CD4-positive, alpha-beta T cell treated with Interleukin-6 at 100 ng/mL for 8 hours (primary cell): ENCODE measurements at regions not wholly inside any gene's neighbourhood (a gene's known extent, or its start where the extent isn't known, plus 50 kb on each side); places are given as distances from the start of the nearest gene placed in this dataset.

Experiments used
- DNase-seq: peaks from one replicate; pipeline ENCODE4 v3.0.0-alpha.2; 2020; ENCODE audit warnings: mixed read lengths, low spot score

- no peak for DNase-seq
These were observed 113.0 kb downstream of the PLEKHG1 start for GRCh38 chr6:150712505-150713252.

- DNase-seq, result no peak
These were observed 113.8 kb downstream of the PLEKHG1 start for GRCh38 chr6:150713487-150713886.

- DNase-seq, result no peak
These were observed 114.2 kb downstream of the PLEKHG1 start for GRCh38 chr6:150713931-150714330.

- no peak for DNase-seq
These were observed 115.4 kb downstream of the PLEKHG1 start for GRCh38 chr6:150715133-150715532.

- no peak for DNase-seq
These were observed 117.7 kb downstream of the PLEKHG1 start for GRCh38 chr6:150717419-150717818.

GRCh38 chr6:150719099-150719766 is 119.5 kb downstream of the PLEKHG1 start:
- DNase-seq, result no peak

GRCh38 chr6:150719831-150720230 is 120.1 kb downstream of the PLEKHG1 start:
- DNase-seq, result no peak

GRCh38 chr6:150720774-150721233 is 121.1 kb downstream of the PLEKHG1 start:
- no peak for DNase-seq

GRCh38 chr6:150721418-150722266 is 122.0 kb downstream of the PLEKHG1 start:
- DNase-seq, result no peak

- DNase-seq, result no peak
These were observed 123.1 kb downstream of the PLEKHG1 start for GRCh38 chr6:150722614-150723344.

- no peak for DNase-seq
These were observed 123.6 kb downstream of the PLEKHG1 start for GRCh38 chr6:150723345-150723658.

- no peak for DNase-seq
These were observed 124.2 kb downstream of the PLEKHG1 start for GRCh38 chr6:150723857-150724256.

- DNase-seq, result no peak
These were observed 126.1 kb downstream of the PLEKHG1 start for GRCh38 chr6:150725795-150726194.

GRCh38 chr6:150729188-150729748 is 129.6 kb downstream of the PLEKHG1 start:
- no peak for DNase-seq

- DNase-seq, result no peak
These were observed 131.2 kb downstream of the PLEKHG1 start for GRCh38 chr6:150730801-150731457.

GRCh38 chr6:150732765-150733539 is 132.6 kb upstream of the MTHFD1L start:
- DNase-seq, result no peak

- no peak for DNase-seq
These were observed 131.8 kb upstream of the MTHFD1L start for GRCh38 chr6:150733726-150734125.

GRCh38 chr6:150734235-150734634 is 131.3 kb upstream of the MTHFD1L start:
- DNase-seq, result no peak

GRCh38 chr6:150735341-150735851 is 130.1 kb upstream of the MTHFD1L start:
- DNase-seq, result no peak

- no peak for DNase-seq
These were observed 127.3 kb upstream of the MTHFD1L start for GRCh38 chr6:150738092-150738629.
